ENCODE measurements at regions not wholly inside any gene's neighbourhood (a gene's known extent, or its start where the extent isn't known, plus 50 kb on each side); places are given as distances from the start of the nearest gene placed in this dataset.

GRCh38 chr1:4310396-4310923 lies 343.9 kb upstream of the AJAP1 start:
- no peak for TF ChIP-seq PKNOX1 (IDR thresholded peaks at IDR 0.05)
- no peak for TF ChIP-seq SP1 (IDR thresholded peaks at IDR 0.05)
- POLR2A ChIA-PET = no interaction called here
- no peak for DNase-seq (ENCODE audit: extremely low spot score)
- CTCF ChIA-PET = no interaction called here

GRCh38 chr1:4312024-4312423 lies 342.4 kb upstream of the AJAP1 start:
- POLR2A ChIA-PET = no interaction called here
- no peak for DNase-seq (ENCODE audit: extremely low spot score)

GRCh38 chr1:4315202-4315601 lies 339.2 kb upstream of the AJAP1 start:
- DNase-seq (ENCODE audit: extremely low spot score) = no peak
- ChIA-PET CTCF (no interaction called here), POLR2A (no interaction called here)
- no peak for TF ChIP-seq BHLHE40 (IDR thresholded peaks at IDR 0.05; ENCODE audit: borderline replicate concordance)
- TF ChIP-seq L3MBTL2 (conservative IDR thresholded peaks at IDR 0.05) = no peak
- TF ChIP-seq ELF4 (IDR thresholded peaks at IDR 0.05) = no peak
- no peak for TF ChIP-seq HDGF (IDR thresholded peaks at IDR 0.05; ENCODE audit: borderline replicate concordance)
- no peak for TF ChIP-seq SUZ12 (IDR thresholded peaks at IDR 0.05)
- no peak for TF ChIP-seq CTBP1 (IDR thresholded peaks at IDR 0.05; ENCODE audit: borderline replicate concordance)

More at GRCh38 chr1:4312024-4312423, 342.4 kb upstream of the AJAP1 start:
- CTCF ChIA-PET = no interaction called here
- TF ChIP-seq L3MBTL2 (conservative IDR thresholded peaks at IDR 0.05) (no peak), ELF4 (IDR thresholded peaks at IDR 0.05) (no peak), FOXK2 (IDR thresholded peaks at IDR 0.05) (no peak), LEF1 (IDR thresholded peaks at IDR 0.05; ENCODE audit: borderline replicate concordance) (no peak), BHLHE40 (IDR thresholded peaks at IDR 0.05; ENCODE audit: borderline replicate concordance) (no peak), TARDBP (IDR thresholded peaks at IDR 0.05) (no peak), HDGF (IDR thresholded peaks at IDR 0.05; ENCODE audit: borderline replicate concordance) (no peak)

- ChIA-PET POLR2A (interaction anchor here (0.5 kb wide), 1 partner anchor 397 kb away, joined by 3 read pairs; no protein-coding TSS in a partner anchor), CTCF (no interaction called here)
- DNase-seq (ENCODE audit: extremely low spot score) = no peak
- no peak for TF ChIP-seq NFRKB (IDR thresholded peaks at IDR 0.05)
These were observed 337.2 kb upstream of the AJAP1 start for GRCh38 chr1:4317207-4317606.

GRCh38 chr1:4318720-4319119 lies 335.7 kb upstream of the AJAP1 start:
- DNase-seq (ENCODE audit: extremely low spot score) = no peak
- TF ChIP-seq CTBP1 (IDR thresholded peaks at IDR 0.05; ENCODE audit: borderline replicate concordance) = no peak
- TF ChIP-seq BHLHE40 (IDR thresholded peaks at IDR 0.05; ENCODE audit: borderline replicate concordance) = no peak
- TF ChIP-seq ZNF384 (IDR thresholded peaks at IDR 0.05) = no peak
- no peak for TF ChIP-seq PKNOX1 (IDR thresholded peaks at IDR 0.05)
- no peak for TF ChIP-seq SP1 (IDR thresholded peaks at IDR 0.05)
- TF ChIP-seq ELF4 (IDR thresholded peaks at IDR 0.05) = no peak
- no peak for TF ChIP-seq FOXM1 (IDR thresholded peaks at IDR 0.05; ENCODE audit: borderline replicate concordance)
- TF ChIP-seq LEF1 (IDR thresholded peaks at IDR 0.05; ENCODE audit: borderline replicate concordance) = no peak
- TF ChIP-seq NFRKB (IDR thresholded peaks at IDR 0.05) = no peak
- TF ChIP-seq ARNT (IDR thresholded peaks at IDR 0.05) = no peak
- ChIA-PET POLR2A (no interaction called here), CTCF (no interaction called here)

- CTCF ChIA-PET = no interaction called here
- POLR2A ChIA-PET = no interaction called here
- no peak for DNase-seq (ENCODE audit: extremely low spot score)
- no peak for TF ChIP-seq SP1 (IDR thresholded peaks at IDR 0.05)
- TF ChIP-seq TARDBP (IDR thresholded peaks at IDR 0.05) = no peak
- no peak for TF ChIP-seq SUZ12 (IDR thresholded peaks at IDR 0.05)
- no peak for TF ChIP-seq LEF1 (IDR thresholded peaks at IDR 0.05; ENCODE audit: borderline replicate concordance)
- TF ChIP-seq CTBP1 (IDR thresholded peaks at IDR 0.05; ENCODE audit: borderline replicate concordance) = no peak
- TF ChIP-seq HDGF (IDR thresholded peaks at IDR 0.05; ENCODE audit: borderline replicate concordance) = no peak
- no peak for TF ChIP-seq BHLHE40 (IDR thresholded peaks at IDR 0.05; ENCODE audit: borderline replicate concordance)
These were observed 334.9 kb upstream of the AJAP1 start for GRCh38 chr1:4319496-4319895.

GRCh38 chr1:4322881-4323280 lies 331.5 kb upstream of the AJAP1 start:
- TF ChIP-seq SP1 (IDR thresholded peaks at IDR 0.05) = no peak
- TF ChIP-seq ZNF384 (IDR thresholded peaks at IDR 0.05) = no peak
- no peak for TF ChIP-seq TARDBP (IDR thresholded peaks at IDR 0.05)
- no peak for TF ChIP-seq PKNOX1 (IDR thresholded peaks at IDR 0.05)
- no peak for TF ChIP-seq BHLHE40 (IDR thresholded peaks at IDR 0.05; ENCODE audit: borderline replicate concordance)
- TF ChIP-seq NFRKB (IDR thresholded peaks at IDR 0.05) = no peak
- TF ChIP-seq ELF4 (IDR thresholded peaks at IDR 0.05) = no peak
- TF ChIP-seq CTBP1 (IDR thresholded peaks at IDR 0.05; ENCODE audit: borderline replicate concordance) = no peak
- TF ChIP-seq HDGF (IDR thresholded peaks at IDR 0.05; ENCODE audit: borderline replicate concordance) = no peak
- ChIA-PET POLR2A (no interaction called here), CTCF (no interaction called here)
- no peak for DNase-seq (ENCODE audit: extremely low spot score)

GRCh38 chr1:4323309-4323708 lies 331.1 kb upstream of the AJAP1 start:
- ChIA-PET CTCF (no interaction called here), POLR2A (no interaction called here)
- TF ChIP-seq L3MBTL2 (conservative IDR thresholded peaks at IDR 0.05) (no peak), TARDBP (IDR thresholded peaks at IDR 0.05) (no peak), ARNT (IDR thresholded peaks at IDR 0.05) (no peak), SUZ12 (IDR thresholded peaks at IDR 0.05) (no peak), FOXM1 (IDR thresholded peaks at IDR 0.05; ENCODE audit: borderline replicate concordance) (no peak), FOXA1 (IDR thresholded peaks at IDR 0.05) (no peak), HDGF (IDR thresholded peaks at IDR 0.05; ENCODE audit: borderline replicate concordance) (no peak), LEF1 (IDR thresholded peaks at IDR 0.05; ENCODE audit: borderline replicate concordance) (no peak), NFRKB (IDR thresholded peaks at IDR 0.05) (no peak)

More at GRCh38 chr1:4323309-4323708, 331.1 kb upstream of the AJAP1 start:
- DNase-seq (ENCODE audit: extremely low spot score) = no peak
